CD14-positive monocyte (primary cell): ENCODE measurements at regions not wholly inside any gene's neighbourhood (a gene's known extent, or its start where the extent isn't known, plus 50 kb on each side); places are given as distances from the start of the nearest gene placed in this dataset.

Experiments
- DNase-seq, 3 donors: peaks; one replicate each; pipeline ENCODE4 v3.0.0-alpha.2; 2011 to 2022
- H2AFZ ChIP-seq: 2 replicates; pipeline ENCODE4 v1.6.0; 2012; ENCODE audit warnings: mild to moderate bottlenecking, low read depth, low read length, inconsistent platforms; ENCODE audit not compliant: insufficient read depth, poor library complexity, severe bottlenecking
- H3K27ac ChIP-seq, 2 donors: 1 replicate in 1 of 2; 2 replicates in 1 of 2; pipeline ENCODE4 v1.5.1; 2012 to 2013; ENCODE audit warnings: low read length in 2 of 2, control low read depth in 1 of 2, inconsistent platforms in 1 of 2, low read depth in 1 of 2, mild to moderate bottlenecking in 1 of 2
- H3K27me3 ChIP-seq, 2 donors: one replicate each; pipeline versions ENCODE4 v1.6.0 to v1.6.1; 2011 to 2013; ENCODE audit warnings: low read length in 2 of 2; ENCODE audit not compliant: control insufficient read depth in 2 of 2, insufficient read depth in 2 of 2
- H3K36me3 ChIP-seq, 2 donors: replicated peaks in 1 of 2; 1 replicate in 1 of 2; 2 replicates in 1 of 2; pipeline versions ENCODE4 v1.5.1 to v1.6.1; 2012 to 2013; ENCODE audit warnings: low read length in 2 of 2, control low read depth in 1 of 2, inconsistent platforms in 1 of 2, mild to moderate bottlenecking in 1 of 2; ENCODE audit not compliant: insufficient read depth in 2 of 2, control insufficient read depth in 1 of 2
- H3K4me1 ChIP-seq, 2 donors: 1 replicate in 1 of 2; 2 replicates in 1 of 2; pipeline versions ENCODE4 v1.5.1 to v1.6.1; 2012 to 2013; ENCODE audit warnings: low read length in 2 of 2, control low read depth in 1 of 2, inconsistent platforms in 1 of 2, mild to moderate bottlenecking in 1 of 2, moderate library complexity in 1 of 2; ENCODE audit not compliant: insufficient read depth in 2 of 2, control insufficient read depth in 1 of 2
- H3K4me2 ChIP-seq: replicated peaks from 2 replicates; pipeline ENCODE3; 2012; ENCODE audit warnings: low read length, moderate library complexity, mild to moderate bottlenecking; ENCODE audit not compliant: poor library complexity, severe bottlenecking; ENCODE audit errors: extremely low read depth
- H3K4me3 ChIP-seq, 3 experiments: fragments of 200-600 bp in 1 of 3; sonication (generic) in 1 of 3; replicated peaks in 1 of 3; 1 replicate in 2 of 3; 2 replicates in 1 of 3; pipeline ENCODE4 v1.5.1; 2011 to 2013; ENCODE audit warnings: low read length in 3 of 3, mild to moderate bottlenecking in 3 of 3, control low read depth in 2 of 3, low read depth in 2 of 3, inconsistent platforms in 1 of 3, moderate library complexity in 1 of 3
- H3K79me2 ChIP-seq: 2 replicates; pipeline ENCODE4 v1.6.0; 2012; ENCODE audit warnings: mild to moderate bottlenecking, control low read depth, inconsistent platforms, low read length, moderate library complexity; ENCODE audit not compliant: insufficient read depth
- H3K9ac ChIP-seq: 2 replicates; pipeline ENCODE4 v1.6.0; 2017; ENCODE audit warnings: low read length, mild to moderate bottlenecking; ENCODE audit not compliant: insufficient read depth, poor library complexity, severe bottlenecking
- H3K9me3 ChIP-seq, 2 donors: replicated peaks in 1 of 2; 1 replicate in 1 of 2; 2 replicates in 1 of 2; pipeline versions ENCODE4 v1.5.1 to v1.6.1; 2012 to 2013; ENCODE audit warnings: low read length in 2 of 2, control low read depth in 1 of 2; ENCODE audit not compliant: control insufficient read depth in 1 of 2, insufficient read depth in 1 of 2
- H4K20me1 ChIP-seq: 2 replicates; pipeline ENCODE4 v1.6.0; 2012; ENCODE audit warnings: mild to moderate bottlenecking, low read length, control low read depth, moderate library complexity; ENCODE audit not compliant: insufficient read depth
- H3K27ac Mint-ChIP-seq, 7 donors: one replicate each; pipeline ENCODE4 v1.8.0; 2020; ENCODE audit warnings: mild to moderate bottlenecking in 7 of 7, mixed read lengths in 7 of 7, moderate library complexity in 6 of 7, inconsistent platforms in 2 of 7
- H3K27me3 Mint-ChIP-seq, 3 donors: one replicate each; pipeline ENCODE4 v1.8.0; 2021 to 2022; ENCODE audit warnings: low read depth in 3 of 3, mild to moderate bottlenecking in 3 of 3, mixed read lengths in 3 of 3, moderate library complexity in 3 of 3, inconsistent platforms in 1 of 3
- H3K36me3 Mint-ChIP-seq, 2 donors: one replicate each; pipeline ENCODE4 v1.8.0; 2020; ENCODE audit warnings: mixed read lengths in 2 of 2, inconsistent platforms in 1 of 2, mild to moderate bottlenecking in 1 of 2
- H3K4me1 Mint-ChIP-seq: one replicate; pipeline ENCODE4 v1.8.0; 2020; ENCODE audit warnings: mild to moderate bottlenecking, mixed read lengths
- H3K4me3 Mint-ChIP-seq, 2 donors: one replicate each; pipeline ENCODE4 v1.8.0; 2020; ENCODE audit warnings: mild to moderate bottlenecking in 2 of 2, mixed read lengths in 2 of 2, moderate library complexity in 1 of 2
- H3K9me3 Mint-ChIP-seq, 7 donors: one replicate each; pipeline ENCODE4 v1.8.0; 2020 to 2022; ENCODE audit warnings: mixed read lengths in 7 of 7, mild to moderate bottlenecking in 6 of 7, moderate library complexity in 6 of 7, inconsistent platforms in 2 of 7
- WGBS: methylation state at CpG from one replicate; pipeline ENCODE4 v1.1.5; 2013; ENCODE audit warnings: missing lambda C conversion rate; ENCODE audit not compliant: insufficient coverage; 5-methylcytosine and 5-hydroxymethylcytosine counted together
- intact Hi-C, 2 donors: fragments of 100-400 bp; cut with micrococcal nuclease; formaldehyde crosslinking; loops; one replicate each; pipeline versions ENCODE4 v1.15.0 to v1.15.1; 2023
- TF ChIP-seq, protein P1 (sequence below): fragments of 200-600 bp; IDR thresholded peaks from one replicate; pipeline ENCODE4 v1.8.0; 2022; ENCODE audit warnings: antibody characterized with exemption, mild to moderate bottlenecking

DNA sequence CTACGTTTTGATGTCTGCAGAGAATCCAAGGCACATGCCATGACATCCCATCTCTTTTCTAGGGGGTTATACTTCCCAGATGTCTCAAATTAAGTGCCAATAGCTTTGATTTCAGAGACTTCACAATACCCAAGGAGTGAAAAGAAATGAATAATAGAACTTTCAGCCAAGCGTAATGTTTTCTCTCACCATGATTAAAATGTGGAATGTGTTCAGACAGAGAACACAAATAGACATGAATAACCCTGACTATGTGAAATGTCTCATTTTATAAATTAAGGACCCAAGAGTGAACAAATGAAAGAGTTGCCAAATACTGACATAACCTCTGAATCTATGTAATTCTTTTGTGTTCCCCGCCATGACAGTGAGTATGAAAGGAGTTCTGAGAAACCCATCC is 123.6 kb upstream of the GAP43 start:
- no peaks in the 10 kb centered on the region for H3K36me3 ChIP-seq
- H3K27me3 ChIP-seq: no peaks in the 10 kb centered on the region
- Mint-ChIP-seq H3K27me3 (peaks cover 0 to 5% (median 2%) of the 10 kb centered on the region in 3 donors), H3K4me1 (no peaks in the 10 kb centered on the region), H3K27ac (no peak overlapping the region), H3K9me3 (peaks cover 0 to 5% (median 2%) of the 10 kb centered on the region in 7 donors), H3K36me3 (no peaks in the 10 kb centered on the region), H3K4me3 (no peak overlapping the region)
- H3K4me1 ChIP-seq: no peaks in the 10 kb centered on the region
- 80% methylated on average over 1 of the region's 3 CpGs for WGBS
- no peak overlapping the region for H3K4me2 ChIP-seq
- no peak for DNase-seq
- H4K20me1 ChIP-seq: no peaks in the 10 kb centered on the region
- no peak overlapping the region for H3K4me3 ChIP-seq
- TF ChIP-seq, protein P1, sequence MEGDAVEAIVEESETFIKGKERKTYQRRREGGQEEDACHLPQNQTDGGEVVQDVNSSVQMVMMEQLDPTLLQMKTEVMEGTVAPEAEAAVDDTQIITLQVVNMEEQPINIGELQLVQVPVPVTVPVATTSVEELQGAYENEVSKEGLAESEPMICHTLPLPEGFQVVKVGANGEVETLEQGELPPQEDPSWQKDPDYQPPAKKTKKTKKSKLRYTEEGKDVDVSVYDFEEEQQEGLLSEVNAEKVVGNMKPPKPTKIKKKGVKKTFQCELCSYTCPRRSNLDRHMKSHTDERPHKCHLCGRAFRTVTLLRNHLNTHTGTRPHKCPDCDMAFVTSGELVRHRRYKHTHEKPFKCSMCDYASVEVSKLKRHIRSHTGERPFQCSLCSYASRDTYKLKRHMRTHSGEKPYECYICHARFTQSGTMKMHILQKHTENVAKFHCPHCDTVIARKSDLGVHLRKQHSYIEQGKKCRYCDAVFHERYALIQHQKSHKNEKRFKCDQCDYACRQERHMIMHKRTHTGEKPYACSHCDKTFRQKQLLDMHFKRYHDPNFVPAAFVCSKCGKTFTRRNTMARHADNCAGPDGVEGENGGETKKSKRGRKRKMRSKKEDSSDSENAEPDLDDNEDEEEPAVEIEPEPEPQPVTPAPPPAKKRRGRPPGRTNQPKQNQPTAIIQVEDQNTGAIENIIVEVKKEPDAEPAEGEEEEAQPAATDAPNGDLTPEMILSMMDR: no peak
- H3K9ac ChIP-seq: no peak overlapping the region
- no peak overlapping the region for H2AFZ ChIP-seq
- intact Hi-C loops: no loop called here
- H3K79me2 ChIP-seq: no peaks in the 10 kb centered on the region
- H3K9me3 ChIP-seq: no peaks in the 10 kb centered on the region
- H3K27ac ChIP-seq: no peak overlapping the region

DNA sequence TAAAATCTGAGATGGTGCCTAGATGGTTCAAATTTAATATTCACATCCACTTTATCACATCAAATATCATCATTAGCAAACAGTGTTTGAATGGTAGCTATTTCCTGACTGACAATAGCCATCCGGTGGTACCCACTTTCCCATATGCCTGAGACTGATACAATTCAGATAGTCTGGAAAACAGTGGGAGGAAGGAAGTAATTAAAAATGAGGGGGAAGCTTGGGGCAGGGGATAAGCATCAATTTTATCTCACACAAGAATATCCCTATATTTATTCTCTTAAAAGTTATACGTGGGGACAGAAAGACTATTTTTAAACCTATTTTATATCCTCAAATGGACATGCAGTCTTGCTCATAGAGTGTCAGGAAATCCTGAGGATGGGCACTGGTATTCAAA is 122.5 kb upstream of the GAP43 start:
- no peaks in the 10 kb centered on the region for H3K36me3 ChIP-seq
- H3K9ac ChIP-seq: no peak overlapping the region
- no peak overlapping the region for H2AFZ ChIP-seq
- H3K9me3 ChIP-seq: peaks cover 0 to 4% of the 10 kb centered on the region in 2 donors
- intact Hi-C loops: no loop called here
- TF ChIP-seq, protein P1: no peak
- no peaks in the 10 kb centered on the region for H3K4me1 Mint-ChIP-seq
- no peak overlapping the region for H3K4me3 Mint-ChIP-seq
- H4K20me1 ChIP-seq: no peaks in the 10 kb centered on the region
- no peaks in the 10 kb centered on the region for H3K4me1 ChIP-seq
- no peak overlapping the region for H3K4me3 ChIP-seq
- H3K27me3 Mint-ChIP-seq: peaks cover 0 to 5% (median 2%) of the 10 kb centered on the region in 3 donors
- H3K27ac ChIP-seq: no peak overlapping the region
- H3K27me3 ChIP-seq: no peaks in the 10 kb centered on the region
- H3K9me3 Mint-ChIP-seq: peaks cover 0 to 7% (median 3%) of the 10 kb centered on the region in 7 donors
- H3K27ac Mint-ChIP-seq: no peak overlapping the region
- DNase-seq: no peak
- H3K79me2 ChIP-seq: no peaks in the 10 kb centered on the region
- H3K4me2 ChIP-seq: no peak overlapping the region
- no peaks in the 10 kb centered on the region for H3K36me3 Mint-ChIP-seq
- WGBS: no CpG with 5 or more reads among the region's 2 CpGs
